ENCODE measurements at regions not wholly inside any gene's neighbourhood (a gene's known extent, or its start where the extent isn't known, plus 50 kb on each side); places are given as distances from the start of the nearest gene placed in this dataset.

DNA sequence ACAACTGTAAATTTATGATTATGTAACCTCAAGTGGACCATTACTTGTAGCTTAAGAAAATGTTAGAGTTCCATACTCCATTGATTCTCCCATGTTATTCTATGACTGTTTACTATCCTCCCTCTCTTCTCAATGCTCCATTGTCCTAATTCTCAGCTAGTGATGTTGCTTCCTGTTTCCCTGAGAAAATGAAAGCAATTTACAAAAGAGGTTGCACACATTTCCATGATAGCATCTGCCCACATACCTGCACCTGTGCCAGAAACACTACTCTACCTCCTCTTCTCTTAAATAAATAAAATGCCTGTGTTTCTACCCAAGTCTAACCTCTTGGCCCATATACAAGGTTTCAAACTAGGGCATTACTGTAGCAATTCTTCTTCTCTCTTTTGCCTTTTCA, 1620.9 kb downstream of the FAM181B start:
- no peak overlapping the region for H2AFZ ChIP-seq (ENCODE audit: low read length)
- H3K14ac ChIP-seq (ENCODE audit: insufficient read depth, low read length), result no peak overlapping the region
- H3K79me2 ChIP-seq (ENCODE audit: insufficient read depth, low read length), result no peaks in the 10 kb centered on the region
- H2BK15ac ChIP-seq (ENCODE audit: low read depth, low read length), result no peak overlapping the region
- no peak overlapping the region for H3K27ac ChIP-seq (ENCODE audit: insufficient read length, low read depth, low read length)
- TF ChIP-seq, protein P1, sequence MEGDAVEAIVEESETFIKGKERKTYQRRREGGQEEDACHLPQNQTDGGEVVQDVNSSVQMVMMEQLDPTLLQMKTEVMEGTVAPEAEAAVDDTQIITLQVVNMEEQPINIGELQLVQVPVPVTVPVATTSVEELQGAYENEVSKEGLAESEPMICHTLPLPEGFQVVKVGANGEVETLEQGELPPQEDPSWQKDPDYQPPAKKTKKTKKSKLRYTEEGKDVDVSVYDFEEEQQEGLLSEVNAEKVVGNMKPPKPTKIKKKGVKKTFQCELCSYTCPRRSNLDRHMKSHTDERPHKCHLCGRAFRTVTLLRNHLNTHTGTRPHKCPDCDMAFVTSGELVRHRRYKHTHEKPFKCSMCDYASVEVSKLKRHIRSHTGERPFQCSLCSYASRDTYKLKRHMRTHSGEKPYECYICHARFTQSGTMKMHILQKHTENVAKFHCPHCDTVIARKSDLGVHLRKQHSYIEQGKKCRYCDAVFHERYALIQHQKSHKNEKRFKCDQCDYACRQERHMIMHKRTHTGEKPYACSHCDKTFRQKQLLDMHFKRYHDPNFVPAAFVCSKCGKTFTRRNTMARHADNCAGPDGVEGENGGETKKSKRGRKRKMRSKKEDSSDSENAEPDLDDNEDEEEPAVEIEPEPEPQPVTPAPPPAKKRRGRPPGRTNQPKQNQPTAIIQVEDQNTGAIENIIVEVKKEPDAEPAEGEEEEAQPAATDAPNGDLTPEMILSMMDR (conservative IDR thresholded peaks at IDR 0.05), result no peak
- Mint-ChIP-seq H3K4me3 (no peak overlapping the region), H3K36me3 (ENCODE audit: insufficient read depth in 1 of 3, low read depth in 3 of 3) (no peaks in the 10 kb centered on the region), H3K4me1 (no peaks in the 10 kb centered on the region), H3K27me3 (ENCODE audit: low read depth) (no peaks in the 10 kb centered on the region), H3K9me3 (no peaks in the 10 kb centered on the region), H3K27ac (no peak overlapping the region)
- no peak overlapping the region for H2BK5ac ChIP-seq (ENCODE audit: insufficient read length, low read length)
- H3K79me1 ChIP-seq (ENCODE audit: insufficient read depth, low read depth, low read length, poor library complexity, severe bottlenecking), result no peaks in the 10 kb centered on the region
- no peak overlapping the region for H3K9ac ChIP-seq (ENCODE audit: extremely low read depth, insufficient read length, low read length)
- no peaks in the 10 kb centered on the region for H3K23me2 ChIP-seq (ENCODE audit: insufficient read length, low read depth, low read length, poor library complexity, severe bottlenecking)
- no peak overlapping the region for H3K23ac ChIP-seq (ENCODE audit: insufficient read length, low read depth, low read length)
- no peak overlapping the region for H4K5ac ChIP-seq (ENCODE audit: insufficient read length, low read depth, low read length)
- no peak for DNase-seq
- H2BK20ac ChIP-seq (ENCODE audit: low read depth, low read length, poor library complexity, severe bottlenecking), result no peak overlapping the region
- no peak overlapping the region for H2AK5ac ChIP-seq (ENCODE audit: insufficient read length, low read length)
- H3K4ac ChIP-seq (ENCODE audit: low read depth, low read length), result no peak overlapping the region
- H4K20me1 ChIP-seq (ENCODE audit: control insufficient read depth, insufficient read depth, insufficient read length), result no peaks in the 10 kb centered on the region
- no peak overlapping the region for H3K18ac ChIP-seq (ENCODE audit: insufficient read length, low read depth, low read length)
- H3K9me3 ChIP-seq (ENCODE audit: control insufficient read depth, low read depth, low read length), result no peaks in the 10 kb centered on the region
- no peak overlapping the region for H4K91ac ChIP-seq (ENCODE audit: insufficient read length, low read depth, low read length)
- no peaks in the 10 kb centered on the region for H3K4me1 ChIP-seq (ENCODE audit: insufficient read depth, low read length)
- H2BK120ac ChIP-seq (ENCODE audit: low read depth, low read length, poor library complexity, severe bottlenecking), result no peak overlapping the region
- H3T11ph ChIP-seq (ENCODE audit: low read length), result no peak overlapping the region
- H3K56ac ChIP-seq (ENCODE audit: insufficient read length, low read depth, low read length), result no peak overlapping the region
- no peak overlapping the region for H3K4me2 ChIP-seq (ENCODE audit: insufficient read depth, insufficient read length, low read length)
- H2BK12ac ChIP-seq (ENCODE audit: insufficient read length, low read depth, low read length), result no peak overlapping the region
- no peaks in the 10 kb centered on the region for H3K27me3 ChIP-seq (ENCODE audit: insufficient read depth, low read length)
- no peak overlapping the region for H4K8ac ChIP-seq (replicated peaks; ENCODE audit: insufficient read length, low read depth, low read length)

All from H9 (cell line).